ENCODE measurements at regions not wholly inside any gene's neighbourhood (a gene's known extent, or its start where the extent isn't known, plus 50 kb on each side); places are given as distances from the start of the nearest gene placed in this dataset.

DNA sequence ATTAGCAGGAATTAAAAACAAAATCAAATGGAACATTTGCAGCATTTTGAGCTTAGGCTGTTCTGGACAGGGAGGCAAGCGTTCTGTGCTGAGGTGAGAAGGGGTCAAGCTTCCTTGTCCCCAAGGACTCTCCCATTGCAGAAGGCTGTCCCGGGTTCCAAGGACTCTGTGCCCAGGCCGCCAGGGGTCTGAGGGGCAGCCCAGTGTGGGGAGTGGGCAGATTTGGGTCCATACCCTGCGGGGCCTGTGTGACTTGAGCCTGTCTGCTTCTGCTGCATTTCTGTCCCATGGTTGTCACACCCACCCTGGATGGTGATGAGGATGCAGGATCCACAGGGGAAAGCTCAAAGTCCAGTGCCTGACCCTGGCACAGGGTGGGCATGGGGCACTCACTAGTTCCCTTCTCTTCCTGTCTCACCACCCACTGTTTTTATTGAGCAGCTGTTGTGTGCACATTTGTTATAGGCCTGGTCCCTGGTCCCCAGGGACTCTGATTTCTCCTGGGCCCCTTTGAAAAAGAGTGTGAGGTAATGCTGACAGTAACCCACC, 211.4 kb upstream of the HS6ST1 start:
- TF ChIP-seq, protein P1, sequence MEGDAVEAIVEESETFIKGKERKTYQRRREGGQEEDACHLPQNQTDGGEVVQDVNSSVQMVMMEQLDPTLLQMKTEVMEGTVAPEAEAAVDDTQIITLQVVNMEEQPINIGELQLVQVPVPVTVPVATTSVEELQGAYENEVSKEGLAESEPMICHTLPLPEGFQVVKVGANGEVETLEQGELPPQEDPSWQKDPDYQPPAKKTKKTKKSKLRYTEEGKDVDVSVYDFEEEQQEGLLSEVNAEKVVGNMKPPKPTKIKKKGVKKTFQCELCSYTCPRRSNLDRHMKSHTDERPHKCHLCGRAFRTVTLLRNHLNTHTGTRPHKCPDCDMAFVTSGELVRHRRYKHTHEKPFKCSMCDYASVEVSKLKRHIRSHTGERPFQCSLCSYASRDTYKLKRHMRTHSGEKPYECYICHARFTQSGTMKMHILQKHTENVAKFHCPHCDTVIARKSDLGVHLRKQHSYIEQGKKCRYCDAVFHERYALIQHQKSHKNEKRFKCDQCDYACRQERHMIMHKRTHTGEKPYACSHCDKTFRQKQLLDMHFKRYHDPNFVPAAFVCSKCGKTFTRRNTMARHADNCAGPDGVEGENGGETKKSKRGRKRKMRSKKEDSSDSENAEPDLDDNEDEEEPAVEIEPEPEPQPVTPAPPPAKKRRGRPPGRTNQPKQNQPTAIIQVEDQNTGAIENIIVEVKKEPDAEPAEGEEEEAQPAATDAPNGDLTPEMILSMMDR (IDR thresholded peaks at IDR 0.05; ENCODE audit: extremely low read depth in 1 of 2, insufficient read depth in 1 of 2, low read depth in 1 of 2, low read length in 2 of 2): no peak
- TF ChIP-seq EZH2 (IDR thresholded peaks at IDR 0.05; ENCODE audit: borderline replicate concordance, low read depth, low read length, severe bottlenecking) (no peak), POLR2AphosphoS5 (IDR thresholded peaks at IDR 0.05; ENCODE audit: insufficient read depth, low read depth, low read length) (no peak), POLR2A (IDR thresholded peaks at IDR 0.05; ENCODE audit: low read depth, low read length) (no peak), FOS (IDR thresholded peaks at IDR 0.05; ENCODE audit: borderline replicate concordance, insufficient read depth, low read length) (no peak), JUN (IDR thresholded peaks at IDR 0.05; ENCODE audit: borderline replicate concordance, insufficient read depth, insufficient read length, low read depth) (no peak), MYC (IDR thresholded peaks at IDR 0.05; ENCODE audit: low read depth, low read length) (no peak), GATA2 (IDR thresholded peaks at IDR 0.05; ENCODE audit: insufficient read depth, insufficient read length, low read depth, low read length) (no peak)
- TF ChIP-seq, protein P2, sequence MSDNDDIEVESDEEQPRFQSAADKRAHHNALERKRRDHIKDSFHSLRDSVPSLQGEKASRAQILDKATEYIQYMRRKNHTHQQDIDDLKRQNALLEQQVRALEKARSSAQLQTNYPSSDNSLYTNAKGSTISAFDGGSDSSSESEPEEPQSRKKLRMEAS (IDR thresholded peaks at IDR 0.05; ENCODE audit: insufficient read depth, insufficient read length): no peak
